ENCODE measurements at regions not wholly inside any gene's neighbourhood (a gene's known extent, or its start where the extent isn't known, plus 50 kb on each side); places are given as distances from the start of the nearest gene placed in this dataset.

DNA sequence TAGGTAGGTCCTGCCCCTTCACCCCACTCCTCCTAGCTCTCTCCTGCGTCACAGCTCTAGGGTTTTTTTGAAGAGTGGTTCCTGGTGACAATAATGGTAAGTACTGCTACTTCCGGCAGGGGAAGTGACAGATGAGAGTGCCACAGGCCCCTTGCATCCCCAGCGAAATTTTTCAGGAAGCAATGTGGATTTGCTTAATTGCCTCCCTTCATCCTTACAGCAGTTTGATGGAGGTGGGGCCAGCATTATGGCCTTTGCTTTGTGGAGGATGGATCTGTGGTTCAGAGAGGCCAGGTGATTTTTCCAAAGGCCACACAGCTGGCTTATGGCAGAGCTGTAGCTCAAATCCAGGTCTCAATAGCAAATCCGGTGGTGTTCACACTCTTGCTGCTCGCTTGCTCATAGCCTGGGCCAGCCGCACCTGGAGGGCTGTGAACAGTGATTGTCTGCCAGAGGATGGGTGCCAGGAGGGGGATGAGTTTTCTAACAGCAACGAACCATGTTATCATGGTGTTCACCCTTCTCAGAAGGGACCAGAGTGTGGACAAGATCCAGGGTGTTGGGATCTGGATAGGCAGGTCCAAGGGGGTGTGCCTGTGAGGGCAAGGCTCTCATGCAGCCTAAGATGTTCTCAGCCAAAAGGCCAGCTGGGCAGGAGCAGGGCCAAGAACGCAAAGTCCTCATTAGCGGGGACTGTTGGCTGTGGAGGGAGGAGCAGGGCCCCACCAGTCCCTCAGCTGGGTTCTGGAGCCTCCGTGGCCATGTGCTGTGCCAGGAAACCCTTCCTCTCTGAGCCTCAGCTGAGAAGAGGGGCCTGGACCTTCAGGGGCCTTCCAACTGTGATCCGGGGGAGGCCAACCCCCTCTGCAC is 89.0 kb downstream of the EMX2 start:
- H3K4me3 Mint-ChIP-seq (ENCODE audit: unreplicated experiment): no peak overlapping the region
- H3K9me3 Mint-ChIP-seq (ENCODE audit: unreplicated experiment): no peaks in the 10 kb centered on the region
- no peaks in the 10 kb centered on the region for H3K4me1 Mint-ChIP-seq (ENCODE audit: low read depth, unreplicated experiment)
- DNase-seq: no peak
- H3K36me3 Mint-ChIP-seq (ENCODE audit: insufficient read depth, unreplicated experiment): no peaks in the 10 kb centered on the region
- Histone ChIP-seq H3K9me3 (no peaks in the 10 kb centered on the region), H3K4me3 (ENCODE audit: low read depth, low read length) (no peak overlapping the region), H3K4me1 (no peaks in the 10 kb centered on the region), H3K36me3 (ENCODE audit: control insufficient read depth, insufficient read depth, low read length) (no peaks in the 10 kb centered on the region), H3K27me3 (replicated peaks; ENCODE audit: control insufficient read depth, insufficient read depth, low read length) (no peaks in the 10 kb centered on the region)
- ChIA-PET POLR2A (no interaction called here), CTCF (no interaction called here)
- TF ChIP-seq, protein P1, sequence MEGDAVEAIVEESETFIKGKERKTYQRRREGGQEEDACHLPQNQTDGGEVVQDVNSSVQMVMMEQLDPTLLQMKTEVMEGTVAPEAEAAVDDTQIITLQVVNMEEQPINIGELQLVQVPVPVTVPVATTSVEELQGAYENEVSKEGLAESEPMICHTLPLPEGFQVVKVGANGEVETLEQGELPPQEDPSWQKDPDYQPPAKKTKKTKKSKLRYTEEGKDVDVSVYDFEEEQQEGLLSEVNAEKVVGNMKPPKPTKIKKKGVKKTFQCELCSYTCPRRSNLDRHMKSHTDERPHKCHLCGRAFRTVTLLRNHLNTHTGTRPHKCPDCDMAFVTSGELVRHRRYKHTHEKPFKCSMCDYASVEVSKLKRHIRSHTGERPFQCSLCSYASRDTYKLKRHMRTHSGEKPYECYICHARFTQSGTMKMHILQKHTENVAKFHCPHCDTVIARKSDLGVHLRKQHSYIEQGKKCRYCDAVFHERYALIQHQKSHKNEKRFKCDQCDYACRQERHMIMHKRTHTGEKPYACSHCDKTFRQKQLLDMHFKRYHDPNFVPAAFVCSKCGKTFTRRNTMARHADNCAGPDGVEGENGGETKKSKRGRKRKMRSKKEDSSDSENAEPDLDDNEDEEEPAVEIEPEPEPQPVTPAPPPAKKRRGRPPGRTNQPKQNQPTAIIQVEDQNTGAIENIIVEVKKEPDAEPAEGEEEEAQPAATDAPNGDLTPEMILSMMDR (IDR thresholded peaks at IDR 0.05; ENCODE audit: insufficient read depth in 1 of 2, low read depth in 1 of 2, low read length in 1 of 2, severe bottlenecking in 1 of 2, unreplicated experiment in 1 of 2): no peak
- no TSS peak for BruUV-seq (replicated peaks)
- intact Hi-C loops (cut with micrococcal nuclease; ENCODE audit: unreplicated experiment): no loop called here
- no peaks in the 10 kb centered on the region for H3K27me3 Mint-ChIP-seq (ENCODE audit: insufficient read depth, unreplicated experiment)
- H3K27ac Mint-ChIP-seq (ENCODE audit: unreplicated experiment): no peak overlapping the region

DNA sequence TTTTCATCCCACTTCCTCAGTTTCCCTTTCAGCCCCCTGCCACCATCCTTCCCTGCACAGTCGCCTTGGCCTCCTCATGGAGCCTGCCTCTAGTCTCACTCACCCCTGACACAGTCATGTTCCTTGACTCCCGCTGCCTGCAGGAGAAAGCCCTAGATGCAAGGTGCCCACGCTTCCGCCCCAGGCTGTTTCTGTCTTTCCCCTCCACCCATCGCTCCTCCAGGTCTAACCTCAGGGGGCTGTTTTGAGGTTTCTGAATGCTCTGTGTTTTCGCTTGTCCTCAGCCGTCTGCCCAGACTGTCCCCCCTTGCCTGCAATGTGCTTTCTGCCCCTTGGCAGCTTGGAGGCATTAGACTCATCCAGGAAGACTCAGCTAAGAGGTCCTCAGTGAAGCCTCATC is 89.9 kb downstream of the EMX2 start:
- DNase-seq: no peak
- Mint-ChIP-seq H3K9me3 (ENCODE audit: unreplicated experiment) (no peaks in the 10 kb centered on the region), H3K27me3 (ENCODE audit: insufficient read depth, unreplicated experiment) (no peaks in the 10 kb centered on the region), H3K27ac (ENCODE audit: unreplicated experiment) (no peak overlapping the region), H3K4me3 (ENCODE audit: unreplicated experiment) (no peak overlapping the region), H3K36me3 (ENCODE audit: insufficient read depth, unreplicated experiment) (no peaks in the 10 kb centered on the region), H3K4me1 (ENCODE audit: low read depth, unreplicated experiment) (no peaks in the 10 kb centered on the region)
- Histone ChIP-seq H3K9me3 (no peaks in the 10 kb centered on the region), H3K27me3 (replicated peaks; ENCODE audit: control insufficient read depth, insufficient read depth, low read length) (no peaks in the 10 kb centered on the region), H3K4me1 (no peaks in the 10 kb centered on the region), H3K36me3 (ENCODE audit: control insufficient read depth, insufficient read depth, low read length) (no peaks in the 10 kb centered on the region), H3K4me3 (ENCODE audit: low read depth, low read length) (no peak overlapping the region)
- BruUV-seq (replicated peaks): no TSS peak
- CTCF ChIA-PET: no interaction called here
- intact Hi-C loops (cut with micrococcal nuclease; ENCODE audit: unreplicated experiment): no loop called here
- TF ChIP-seq, protein P1 (IDR thresholded peaks at IDR 0.05; ENCODE audit: insufficient read depth in 1 of 2, low read depth in 1 of 2, low read length in 1 of 2, severe bottlenecking in 1 of 2, unreplicated experiment in 1 of 2): no peak
- POLR2A ChIA-PET: no interaction called here

DNA sequence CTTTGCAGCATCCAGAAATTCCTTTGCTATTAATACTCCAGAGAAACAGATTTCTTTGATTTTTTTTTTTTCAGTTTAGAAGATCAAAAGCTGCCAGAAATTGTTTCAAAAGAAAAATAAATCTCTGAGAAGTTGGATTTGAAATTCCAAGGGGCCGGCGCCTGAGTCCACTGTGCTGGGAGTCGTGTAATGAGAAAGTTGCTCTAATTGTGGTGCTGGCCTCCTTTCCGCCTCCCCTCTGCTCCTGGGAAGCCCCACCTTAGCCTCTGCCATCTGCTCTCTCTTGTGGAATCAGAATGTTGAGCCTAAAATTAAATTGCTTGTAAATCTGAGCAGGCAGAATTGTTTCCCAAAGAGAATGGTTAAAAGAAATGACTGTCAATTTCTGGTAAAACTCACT is 93.3 kb downstream of the EMX2 start:
- intact Hi-C loops (cut with micrococcal nuclease; ENCODE audit: unreplicated experiment): no loop called here
- BruUV-seq (replicated peaks): no TSS peak
- H3K27ac Mint-ChIP-seq (ENCODE audit: unreplicated experiment): no peak overlapping the region
- H3K27me3 ChIP-seq (replicated peaks; ENCODE audit: control insufficient read depth, insufficient read depth, low read length): no peaks in the 10 kb centered on the region
- DNase-seq: no peak
- POLR2A ChIA-PET: no interaction called here
- no peaks in the 10 kb centered on the region for H3K4me1 ChIP-seq
- no peak overlapping the region for H3K4me3 ChIP-seq (ENCODE audit: low read depth, low read length)
- CTCF ChIA-PET: no interaction called here
- H3K4me3 Mint-ChIP-seq (ENCODE audit: unreplicated experiment): no peak overlapping the region
- no peaks in the 10 kb centered on the region for H3K36me3 ChIP-seq (ENCODE audit: control insufficient read depth, insufficient read depth, low read length)
- H3K9me3 ChIP-seq: no peaks in the 10 kb centered on the region
- no peaks in the 10 kb centered on the region for H3K9me3 Mint-ChIP-seq (ENCODE audit: unreplicated experiment)
- TF ChIP-seq, protein P1 (IDR thresholded peaks at IDR 0.05; ENCODE audit: insufficient read depth in 1 of 2, low read depth in 1 of 2, low read length in 1 of 2, severe bottlenecking in 1 of 2, unreplicated experiment in 1 of 2): no peak
- H3K4me1 Mint-ChIP-seq (ENCODE audit: low read depth, unreplicated experiment): no peaks in the 10 kb centered on the region
- H3K27me3 Mint-ChIP-seq (ENCODE audit: insufficient read depth, unreplicated experiment): peaks cover 7% of the 10 kb centered on the region
- no peaks in the 10 kb centered on the region for H3K36me3 Mint-ChIP-seq (ENCODE audit: insufficient read depth, unreplicated experiment)

All from Caco-2 (cell line).